OCI-LY1 (cell line): ENCODE measurements at regions not wholly inside any gene's neighbourhood (a gene's known extent, or its start where the extent isn't known, plus 50 kb on each side); places are given as distances from the start of the nearest gene placed in this dataset.
"Not testable (repeated sequence)": the region's sequence is repeated elsewhere in the genome, so short reads cannot be mapped to it uniquely, and the experiment has no call there.

ENCODE experiments used
- H2AFZ ChIP-seq: fragments of 200-600 bp; sonication (generic), shearing (Covaris generic); 2 replicates; pipeline ENCODE4 v1.6.0; 2014; ENCODE audit warnings: antibody characterized with exemption, mild to moderate bottlenecking, low read length
- H3F3A ChIP-seq: fragments of 200-600 bp; sonication (generic), shearing (Covaris generic); 2 replicates; pipeline ENCODE4 v1.6.0; 2014; ENCODE audit warnings: mild to moderate bottlenecking, antibody characterized with exemption, low read length, moderate library complexity; ENCODE audit not compliant: insufficient read depth
- H3K27ac ChIP-seq: fragments of 200-600 bp; sonication (generic); 2 replicates; pipeline ENCODE4 v1.5.1; 2014; ENCODE audit warnings: low read length, mixed run types, mild to moderate bottlenecking, low read depth; ENCODE audit not compliant: poor library complexity, severe bottlenecking
- H3K27me3 ChIP-seq: fragments of 200-600 bp; sonication (generic); 2 replicates; pipeline ENCODE4 v1.6.0; 2014; ENCODE audit warnings: antibody characterized with exemption, mild to moderate bottlenecking, low read length, moderate library complexity; ENCODE audit not compliant: insufficient read depth
- H3K36me3 ChIP-seq: fragments of 200-600 bp; sonication (generic); 2 replicates; pipeline ENCODE4 v1.6.1; 2014; ENCODE audit warnings: mild to moderate bottlenecking, antibody characterized with exemption, low read length, moderate library complexity, mixed read lengths; ENCODE audit not compliant: insufficient read depth
- H3K4me1 ChIP-seq: fragments of 200-600 bp; sonication (generic); 2 replicates; pipeline ENCODE4 v1.5.1; 2014; ENCODE audit warnings: mild to moderate bottlenecking, low read length, moderate library complexity; ENCODE audit not compliant: insufficient read depth, severe bottlenecking
- H3K4me2 ChIP-seq: fragments of 200-600 bp; sonication (generic), shearing (Covaris generic); 2 replicates; pipeline ENCODE4 v1.6.1; 2014; ENCODE audit warnings: low read length
- H3K4me3 ChIP-seq: fragments of 200-600 bp; sonication (generic); 2 replicates; pipeline ENCODE4 v1.5.1; 2014; ENCODE audit warnings: low read length, low read depth, mild to moderate bottlenecking, mixed read lengths; ENCODE audit not compliant: poor library complexity, severe bottlenecking
- H3K79me2 ChIP-seq: fragments of 200-600 bp; shearing (Covaris generic); 2 replicates; pipeline ENCODE4 v1.6.1; 2016; ENCODE audit warnings: mixed run types, low read length, mixed read lengths; ENCODE audit not compliant: insufficient read depth
- H3K9ac ChIP-seq: fragments of 200-600 bp; sonication (generic), shearing (Covaris generic); 2 replicates; pipeline ENCODE4 v1.6.1; 2014; ENCODE audit warnings: mild to moderate bottlenecking, low read length, mixed read lengths
- H3K9me2 ChIP-seq: fragments of 200-600 bp; sonication (generic), shearing (Covaris generic); 2 replicates; pipeline ENCODE4 v1.6.1; 2014; ENCODE audit warnings: low read depth, mild to moderate bottlenecking, low read length, mixed read lengths
- H3K9me3 ChIP-seq: fragments of 200-600 bp; shearing (Covaris generic); 2 replicates; pipeline ENCODE4 v1.6.1; 2014; ENCODE audit warnings: low read length, mixed read lengths
- H4K20me1 ChIP-seq: fragments of 200-600 bp; sonication (generic), shearing (Covaris generic); 2 replicates; pipeline ENCODE4 v1.6.0; 2016; ENCODE audit warnings: mild to moderate bottlenecking, low read length; ENCODE audit not compliant: insufficient read depth
- CTCF ChIP-seq: fragments of 200-600 bp; sonication (generic), shearing (Covaris generic); IDR thresholded peaks from 2 replicates; pipeline ENCODE4 v1.5.1; 2017; ENCODE audit warnings: mild to moderate bottlenecking, antibody characterized with exemption, low read length, moderate library complexity, mixed read lengths
- EZH2 ChIP-seq: fragments of 200-600 bp; sonication (generic), shearing (Covaris generic); IDR thresholded peaks from 2 replicates; pipeline ENCODE4 v1.8.0; 2017; ENCODE audit warnings: borderline replicate concordance, mixed run types, mild to moderate bottlenecking, antibody characterized with exemption, low read length, moderate library complexity, mixed read lengths

DNA sequence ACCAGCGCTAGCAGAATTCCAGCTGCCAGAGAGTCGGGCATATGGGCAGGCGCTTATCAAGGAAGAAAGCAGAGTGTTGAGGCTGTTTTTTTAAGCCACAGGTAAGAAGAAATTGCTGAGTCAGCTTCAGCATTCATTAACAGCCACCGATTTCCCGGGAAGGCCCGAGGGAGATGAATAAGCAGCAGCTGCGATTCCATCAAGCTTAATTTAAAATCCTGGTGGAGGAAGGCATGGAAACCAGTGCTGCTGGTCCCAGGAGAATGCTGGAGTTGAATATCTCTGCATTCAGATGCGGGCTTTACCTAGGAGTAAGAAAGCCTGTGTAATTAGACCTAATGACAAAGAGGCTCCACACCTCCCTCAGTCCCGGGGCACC lies 168.8 kb downstream of the BRD1 start:
- Histone ChIP-seq H3K27me3 (no peaks in the 10 kb centered on the region), H3K27ac (no peak overlapping the region), H3K4me3 (no peak overlapping the region), H3K36me3 (peaks cover under 1% of the 10 kb centered on the region; the same call in 1 of the 2 replicates), H3K4me2 (no peak overlapping the region), H3K9ac (no peak overlapping the region), H3K9me3 (no peaks in the 10 kb centered on the region), H3K79me2 (peaks cover 22% of the 10 kb centered on the region), H3K4me1 (peaks cover 38% of the 10 kb centered on the region), H2AFZ (no peak overlapping the region), H3F3A (no peaks in the 10 kb centered on the region), H4K20me1 (no peaks in the 10 kb centered on the region), H3K9me2 (no peaks in the 10 kb centered on the region)
- TF ChIP-seq EZH2 (no peak), CTCF (no peak)

- peak overlapping the region; percentile 73 for H3K4me2 ChIP-seq
- H3K4me3 ChIP-seq: peak overlapping the region; percentile 83
- no peaks in the 10 kb centered on the region for H3F3A ChIP-seq
- H3K27me3 ChIP-seq: no peaks in the 10 kb centered on the region
- peak overlapping the region; percentile 37; the same call in 1 of the 2 replicates for H3K9ac ChIP-seq
- H3K4me1 ChIP-seq: peaks cover 39% of the 10 kb centered on the region
- peaks cover 30% of the 10 kb centered on the region for H3K79me2 ChIP-seq
- TF ChIP-seq EZH2 (no peak), CTCF (no peak)
- peak overlapping the region; percentile 84 for H2AFZ ChIP-seq
- no peak overlapping the region for H3K27ac ChIP-seq
- no peaks in the 10 kb centered on the region for H3K9me3 ChIP-seq
- peaks cover 8% of the 10 kb centered on the region for H3K36me3 ChIP-seq
- no peaks in the 10 kb centered on the region for H3K9me2 ChIP-seq
- no peaks in the 10 kb centered on the region for H4K20me1 ChIP-seq
Observed at GRCh38 chr22:49657974-49658590, 169.6 kb downstream of the BRD1 start.

DNA sequence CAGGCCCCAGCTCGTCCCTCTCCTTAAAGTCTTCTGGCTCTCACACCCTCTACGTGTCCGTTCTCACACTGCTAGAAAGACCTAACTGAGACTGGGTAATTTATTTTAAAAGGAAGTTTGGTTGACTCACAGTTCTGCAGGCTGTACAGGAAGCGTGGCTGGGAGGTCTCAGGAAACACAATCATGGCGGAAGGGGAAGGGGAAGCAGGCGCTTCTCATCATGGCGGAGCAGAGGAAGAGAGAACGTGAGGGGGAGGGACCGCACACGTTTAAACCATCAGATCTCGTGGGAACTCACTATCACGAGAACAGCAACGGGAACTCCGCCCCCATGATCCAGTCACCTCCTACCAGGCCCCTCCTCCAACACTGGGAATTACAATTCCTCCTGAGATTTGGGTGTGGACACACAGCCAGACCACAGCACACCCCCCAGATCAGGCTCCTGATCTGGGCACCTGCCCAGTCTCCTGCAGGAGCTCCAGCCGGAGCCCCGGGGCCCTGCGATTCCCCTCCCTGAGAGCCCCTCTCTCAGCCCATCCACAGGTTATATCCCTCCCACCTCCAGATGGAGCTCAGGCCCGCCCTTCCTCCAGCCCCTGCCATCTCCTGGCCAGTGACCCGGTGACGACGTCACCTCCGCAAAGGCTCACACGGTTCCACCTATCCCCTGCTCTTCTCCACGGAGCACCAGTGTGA lies 170.2 kb downstream of the BRD1 start:
- Histone ChIP-seq H3K27me3 (no peaks in the 10 kb centered on the region), H3K4me2 (peak overlapping the region; percentile 73), H2AFZ (peak overlapping the region; percentile 84), H3K9me3 (no peaks in the 10 kb centered on the region), H3F3A (no peaks in the 10 kb centered on the region), H3K36me3 (peaks cover 8% of the 10 kb centered on the region), H3K4me1 (peaks cover 39% of the 10 kb centered on the region), H3K27ac (no peak overlapping the region), H3K4me3 (peak overlapping the region; percentile 83), H3K9ac (peak overlapping the region; percentile 66), H3K79me2 (peaks cover 36% of the 10 kb centered on the region), H4K20me1 (no peaks in the 10 kb centered on the region), H3K9me2 (no peaks in the 10 kb centered on the region)
- TF ChIP-seq EZH2 (no peak), CTCF (no peak)

GRCh38 chr22:49656883-49657274 lies 170.8 kb downstream of the BRD1 start:
- not testable (repeated sequence) for H4K20me1 ChIP-seq, H2AFZ ChIP-seq, H3K9me2 ChIP-seq, H3K27me3 ChIP-seq, H3K27ac ChIP-seq, H3K9me3 ChIP-seq, H3F3A ChIP-seq
- Histone ChIP-seq H3K79me2 (peaks cover 41% of the 10 kb centered on the region), H3K4me2 (peak overlapping the region; percentile 73), H3K4me1 (peaks cover 39% of the 10 kb centered on the region), H3K9ac (peak overlapping the region; percentile 66), H3K36me3 (peaks cover 12% of the 10 kb centered on the region), H3K4me3 (peak overlapping the region; percentile 83)
